GM12878 (cell line): ENCODE measurements at regions not wholly inside any gene's neighbourhood (a gene's known extent, or its start where the extent isn't known, plus 50 kb on each side); places are given as distances from the start of the nearest gene placed in this dataset.
A peak's percentile ranks its signal among the peaks of the same experiment; 100 is the strongest.

Experiments used
- ATAC-seq: fragments of 200-7000 bp; cut with Tn5 transposase; 3 replicates; pipeline ENCODE4 v1.9.1; 2020; ENCODE audit warnings: mild to moderate bottlenecking, moderate library complexity
- BruUV-seq: library from RNA; stranded (reverse); fragments of 400-500 nt; replicated peaks from 2 replicates; lab custom pipeline; 2021; lab: Mats Ljungman, UMichigan
- CTCF ChIA-PET: fragments of 300-600 bp; sonication (Branson Sonifier 250); formaldehyde crosslinking; extraction: SDS; loops from one replicate; lab custom pipeline; 2021; ENCODE audit warnings: inconsistent platforms; lab: Yijun Ruan, JAX
- POLR2A ChIA-PET: fragments of 350-600 bp; formaldehyde crosslinking; extraction: SDS; loops from one replicate; lab custom pipeline; 2021; ENCODE audit warnings: inconsistent platforms; lab: Charles Lee
- RAD21 ChIA-PET: fragments of 300-600 bp; sonication (Branson Sonifier 250); formaldehyde crosslinking; loops from one replicate; lab custom pipeline; 2023; ENCODE audit warnings: antibody characterized with exemption; ENCODE audit not compliant: unreplicated experiment; lab: Charles Lee
- SMC1A ChIA-PET: fragments of 300-600 bp; sonication (Branson Sonifier 250); formaldehyde crosslinking; loops from one replicate; lab custom pipeline; 2023; ENCODE audit not compliant: unreplicated experiment, uncharacterized antibody; lab: Charles Lee
- DNase-seq: peaks from one replicate; pipeline ENCODE4 v3.0.0-alpha.2; 2011; ENCODE audit warnings: low read depth, low spot score
- FAIRE-seq: peaks from 3 replicates; lab custom pipeline; 2011; peaks lifted over from hg19 to GRCh38; lab: Jason Lieb, UNC
- H2AFZ ChIP-seq: 2 replicates; pipeline ENCODE4 v1.6.0; 2011; ENCODE audit warnings: low read depth, low read length, control low read depth; ENCODE audit not compliant: control insufficient read depth
- H3K27ac ChIP-seq: 2 replicates; pipeline ENCODE4 v1.5.1; 2011; ENCODE audit warnings: control low read depth; ENCODE audit not compliant: control insufficient read depth, insufficient read depth
- H3K27me3 ChIP-seq, 2 experiments: replicated peaks in 1 of 2; 2 replicates each; pipeline versions ENCODE4 v1.6.0 to v1.6.1; 2011; ENCODE audit warnings: low read length in 1 of 2; ENCODE audit not compliant: control insufficient read depth in 2 of 2, insufficient read depth in 2 of 2
- H3K36me3 ChIP-seq, 2 experiments: 2 replicates each; pipeline ENCODE4 v1.5.1; 2011; ENCODE audit warnings: low read length in 1 of 2; ENCODE audit not compliant: control insufficient read depth in 2 of 2, insufficient read depth in 2 of 2
- H3K4me1 ChIP-seq: 2 replicates; pipeline ENCODE4 v1.6.1; 2011; ENCODE audit warnings: mild to moderate bottlenecking, low read length, moderate library complexity, mixed read lengths; ENCODE audit not compliant: control insufficient read depth, insufficient read depth
- H3K4me2 ChIP-seq: 2 replicates; pipeline ENCODE4 v1.6.0; 2011; ENCODE audit warnings: control low read depth; ENCODE audit not compliant: control insufficient read depth, insufficient read depth
- H3K4me3 ChIP-seq: fragments of 200-600 bp; sonication (generic); 2 replicates; pipeline ENCODE4 v1.5.1; 2016
- H3K79me2 ChIP-seq: 2 replicates; pipeline ENCODE4 v1.6.0; 2011; ENCODE audit warnings: low read length; ENCODE audit not compliant: control insufficient read depth, insufficient read depth
- H3K9ac ChIP-seq: 2 replicates; pipeline ENCODE4 v1.8.0; 2011; ENCODE audit warnings: low read length, control low read depth, mixed read lengths; ENCODE audit not compliant: control insufficient read depth, insufficient read depth
- H3K9me3 ChIP-seq: replicated peaks from 3 replicates; pipeline ENCODE4 v1.5.1; 2011; ENCODE audit warnings: mild to moderate bottlenecking, low read length; ENCODE audit not compliant: control insufficient read depth, insufficient read depth
- H4K20me1 ChIP-seq: 2 replicates; pipeline ENCODE4 v1.6.0; 2011; ENCODE audit not compliant: control insufficient read depth, insufficient read depth
- ATF3 ChIP-seq: IDR thresholded peaks from 2 replicates; pipeline ENCODE4 v1.6.1; 2011; ENCODE audit warnings: low read depth, mild to moderate bottlenecking, low read length, moderate library complexity, borderline replicate concordance; ENCODE audit errors: extremely low read depth
- CTCF ChIP-seq, 3 experiments: IDR thresholded peaks in 2 of 3; conservative IDR thresholded peaks in 1 of 3; 2 replicates each; pipeline ENCODE4 v1.5.1; 2011; ENCODE audit warnings: low read depth in 3 of 3, low read length in 3 of 3, mild to moderate bottlenecking in 3 of 3, control low read depth in 2 of 3, moderate library complexity in 2 of 3, inconsistent platforms in 1 of 3, mixed read lengths in 1 of 3; ENCODE audit not compliant: control insufficient read depth in 2 of 3, insufficient read depth in 1 of 3; ENCODE audit errors: extremely low read depth in 1 of 3
- FOS ChIP-seq: IDR thresholded peaks from 3 replicates; pipeline ENCODE4 v1.6.1; 2011; ENCODE audit warnings: borderline replicate concordance; ENCODE audit not compliant: insufficient read length; ENCODE audit errors: extremely low read depth
- NR2C2 ChIP-seq: IDR thresholded peaks from 2 replicates; pipeline ENCODE4 v1.6.1; 2011; ENCODE audit warnings: borderline replicate concordance, low read depth; ENCODE audit not compliant: control insufficient read depth, insufficient read length
- WGBS: methylation state at CpG from one replicate; pipeline ENCODE4 v1.1.6; 2016; ENCODE audit warnings: low lambda C conversion rate; ENCODE audit not compliant: insufficient replicate concordance, insufficient coverage; ENCODE audit errors: missing lambda C conversion rate; 5-methylcytosine and 5-hydroxymethylcytosine counted together
- in situ Hi-C: fragments of 300-500 bp; cut with MboI; formaldehyde crosslinking; loops from 9 replicates; pipeline ENCODE4 v1.14.3; 2018; ENCODE audit warnings: mixed read lengths
- intact Hi-C: fragments of 100-400 bp; cut with micrococcal nuclease; formaldehyde crosslinking; loops from one replicate; pipeline ENCODE4 v1.14.2; 2022; ENCODE audit not compliant: unreplicated experiment

- TF ChIP-seq FOS (no peak), ATF3 (no peak), NR2C2 (no peak)
These were observed 68.7 kb downstream of the ACTL7B start (continued) for GRCh38 chr9:108786901-108787689.

GRCh38 chr9:108786322-108786721 lies 69.5 kb downstream of the ACTL7B start:
- intact Hi-C loops, result loop anchor here (10.0 kb wide), 1 partner anchor 58 kb away; no protein-coding TSS in a partner anchor
- Histone ChIP-seq H3K9ac (no peak overlapping the region), H3K27me3 (peaks cover 2% of the 10 kb centered on the region in 2 experiments; a peak in 1 of 4 replicates), H3K4me1 (no peaks in the 10 kb centered on the region), H3K9me3 (no peaks in the 10 kb centered on the region)
- TF ChIP-seq CTCF (IDR thresholded peaks at IDR 0.05 in 2 of 3, conservative IDR thresholded peaks at IDR 0.05 in 1 of 3; ENCODE audit: control insufficient read depth in 2 of 3, extremely low read depth in 1 of 3, insufficient read depth in 1 of 3, low read depth in 3 of 3, low read length in 3 of 3), result no peak
- TF ChIP-seq, all 136 proteins: peak for 0
- no TSS peak for BruUV-seq
- ChIA-PET RAD21 (no interaction called here), SMC1A (interaction anchor here (0.6 kb wide), 1 partner anchor 146 kb away, joined by 3 read pairs; no protein-coding TSS in a partner anchor), POLR2A (no interaction called here), CTCF (no interaction called here)
- H3K27ac ChIP-seq, result no peak overlapping the region
- FAIRE-seq (peak; percentile 31), ATAC-seq (no peak), DNase-seq (no peak)
- in situ Hi-C loops, result no loop called here
- H3K4me3 ChIP-seq, result no peak overlapping the region
- no peaks in the 10 kb centered on the region for H4K20me1 ChIP-seq
- WGBS, result 70% methylated on average over 4 of the region's 4 CpGs
- H2AFZ ChIP-seq, result no peak overlapping the region
- no peak overlapping the region for H3K4me2 ChIP-seq
- no peaks in the 10 kb centered on the region for H3K36me3 ChIP-seq
- no peaks in the 10 kb centered on the region for H3K79me2 ChIP-seq
